Skeletal muscle tissue (tissue), 3 donors: ENCODE measurements at regions not wholly inside any gene's neighbourhood (a gene's known extent, or its start where the extent isn't known, plus 50 kb on each side); places are given as distances from the start of the nearest gene placed in this dataset.
"Not testable (repeated sequence)": the region's sequence is repeated elsewhere in the genome, so short reads cannot be mapped to it uniquely, and the experiment has no call there.

Source experiments
- H3K27ac ChIP-seq: one replicate; pipeline ENCODE4 v1.7.0; 2013; ENCODE audit warnings: mild to moderate bottlenecking, low read depth, low read length, inconsistent platforms
- H3K27me3 ChIP-seq, 3 donors: one replicate each; pipeline ENCODE4 v1.7.0; 2013; ENCODE audit warnings: low read length in 3 of 3; ENCODE audit not compliant: control insufficient read depth in 3 of 3, insufficient read depth in 3 of 3
- H3K36me3 ChIP-seq, 3 donors: one replicate each; pipeline ENCODE4 v1.7.0; 2013; ENCODE audit warnings: low read length in 3 of 3; ENCODE audit not compliant: control insufficient read depth in 3 of 3, insufficient read depth in 3 of 3
- H3K4me1 ChIP-seq, 3 donors: one replicate each; pipeline ENCODE4 v1.7.0; 2013; ENCODE audit warnings: low read length in 3 of 3, mild to moderate bottlenecking in 3 of 3; ENCODE audit not compliant: control insufficient read depth in 3 of 3, insufficient read depth in 3 of 3
- H3K4me3 ChIP-seq, 3 donors: one replicate each; pipeline ENCODE4 v1.7.0; 2013; ENCODE audit warnings: low read length in 3 of 3
- H3K9ac ChIP-seq, 3 donors: one replicate each; pipeline ENCODE4 v1.7.0; 2013; ENCODE audit warnings: low read length in 3 of 3, mild to moderate bottlenecking in 3 of 3, moderate library complexity in 2 of 3, low read depth in 1 of 3
- H3K9me3 ChIP-seq, 3 donors: one replicate each; pipeline ENCODE4 v1.7.0; 2013; ENCODE audit warnings: low read length in 3 of 3; ENCODE audit not compliant: control insufficient read depth in 3 of 3
- donor health status: Osteomylitis.

GRCh38 chr10:65142641-65143435 lies 1621.6 kb downstream of the REEP3 start:
- H3K4me1 ChIP-seq, result no peaks in the 10 kb centered on the region
- no peaks in the 10 kb centered on the region for H3K9me3 ChIP-seq
- H3K27me3 ChIP-seq, result no peaks in the 10 kb centered on the region
- H3K36me3 ChIP-seq, result no peaks in the 10 kb centered on the region
- H3K4me3 ChIP-seq, result no peak overlapping the region
- no peak overlapping the region for H3K9ac ChIP-seq
- no peak overlapping the region for H3K27ac ChIP-seq

GRCh38 chr10:65143723-65144122 lies 1622.5 kb downstream of the REEP3 start:
- Histone ChIP-seq H3K9ac (no peak overlapping the region), H3K27me3 (no peaks in the 10 kb centered on the region)

GRCh38 chr10:65149878-65150277 lies 1628.7 kb downstream of the REEP3 start:
- Histone ChIP-seq H3K27ac (no peak overlapping the region), H3K9ac (no peak overlapping the region), H3K9me3 (no peaks in the 10 kb centered on the region), H3K27me3 (no peaks in the 10 kb centered on the region), H3K4me3 (no peak overlapping the region), H3K4me1 (no peaks in the 10 kb centered on the region), H3K36me3 (no peaks in the 10 kb centered on the region)

More at GRCh38 chr10:65143723-65144122, 1622.5 kb downstream of the REEP3 start:
- H3K9me3 ChIP-seq, result no peaks in the 10 kb centered on the region
- H3K4me1 ChIP-seq, result no peaks in the 10 kb centered on the region
- H3K4me3 ChIP-seq, result no peak overlapping the region
- no peaks in the 10 kb centered on the region for H3K36me3 ChIP-seq
- H3K27ac ChIP-seq, result no peak overlapping the region

- Histone ChIP-seq H3K4me1 (no peaks in the 10 kb centered on the region), H3K4me3 (no peak overlapping the region), H3K9me3 (no peaks in the 10 kb centered on the region), H3K9ac (no peak overlapping the region), H3K36me3 (no peaks in the 10 kb centered on the region), H3K27ac (no peak overlapping the region), H3K27me3 (no peaks in the 10 kb centered on the region)
Observed at GRCh38 chr10:65166272-65166671, 1645.1 kb downstream of the REEP3 start.

GRCh38 chr10:65172249-65172648 lies 1651.0 kb downstream of the REEP3 start:
- Histone ChIP-seq H3K36me3 (no peaks in the 10 kb centered on the region), H3K9ac (no peak overlapping the region), H3K4me1 (no peaks in the 10 kb centered on the region), H3K27me3 (no peaks in the 10 kb centered on the region), H3K27ac (no peak overlapping the region), H3K4me3 (no peak overlapping the region), H3K9me3 (no peaks in the 10 kb centered on the region)

GRCh38 chr10:65176994-65177393 lies 1655.8 kb downstream of the REEP3 start:
- H3K4me3 ChIP-seq, result no peak overlapping the region
- no peak overlapping the region for H3K9ac ChIP-seq
- no peak overlapping the region for H3K27ac ChIP-seq

GRCh38 chr10:65183236-65183635 lies 1662.0 kb downstream of the REEP3 start:
- H3K4me1 ChIP-seq, result no peaks in the 10 kb centered on the region
- H3K4me3 ChIP-seq, result no peak overlapping the region
- no peaks in the 10 kb centered on the region for H3K9me3 ChIP-seq
- H3K36me3 ChIP-seq, result no peaks in the 10 kb centered on the region
- H3K27me3 ChIP-seq, result no peaks in the 10 kb centered on the region
- H3K27ac ChIP-seq, result no peak overlapping the region
- no peak overlapping the region for H3K9ac ChIP-seq

More at GRCh38 chr10:65176994-65177393, 1655.8 kb downstream of the REEP3 start:
- Histone ChIP-seq H3K36me3 (no peaks in the 10 kb centered on the region), H3K27me3 (no peaks in the 10 kb centered on the region), H3K4me1 (no peaks in the 10 kb centered on the region), H3K9me3 (no peaks in the 10 kb centered on the region)

- not testable (repeated sequence) for H3K4me3 ChIP-seq, H3K27ac ChIP-seq, H3K36me3 ChIP-seq, H3K9me3 ChIP-seq, H3K27me3 ChIP-seq, H3K4me1 ChIP-seq, H3K9ac ChIP-seq
Observed at GRCh38 chr10:65186668-65187067, 1665.5 kb downstream of the REEP3 start.

GRCh38 chr10:65194126-65194525 lies 1672.9 kb downstream of the REEP3 start:
- Histone ChIP-seq H3K9ac (no peak overlapping the region), H3K4me1 (no peaks in the 10 kb centered on the region), H3K27ac (no peak overlapping the region), H3K9me3 (no peaks in the 10 kb centered on the region), H3K27me3 (no peaks in the 10 kb centered on the region), H3K4me3 (no peak overlapping the region), H3K36me3 (no peaks in the 10 kb centered on the region)

- Histone ChIP-seq H3K9me3 (no peaks in the 10 kb centered on the region), H3K27me3 (no peaks in the 10 kb centered on the region), H3K4me3 (no peak overlapping the region), H3K36me3 (no peaks in the 10 kb centered on the region), H3K4me1 (no peaks in the 10 kb centered on the region), H3K27ac (no peak overlapping the region), H3K9ac (no peak overlapping the region)
Observed at GRCh38 chr10:65194555-65194954, 1673.4 kb downstream of the REEP3 start.
